ENCODE measurements at regions not wholly inside any gene's neighbourhood (a gene's known extent, or its start where the extent isn't known, plus 50 kb on each side); places are given as distances from the start of the nearest gene placed in this dataset.
A peak's percentile ranks its signal among the peaks of the same experiment; 100 is the strongest.
"Not testable (repeated sequence)": the region's sequence is repeated elsewhere in the genome, so short reads cannot be mapped to it uniquely, and the experiment has no call there.

DNA sequence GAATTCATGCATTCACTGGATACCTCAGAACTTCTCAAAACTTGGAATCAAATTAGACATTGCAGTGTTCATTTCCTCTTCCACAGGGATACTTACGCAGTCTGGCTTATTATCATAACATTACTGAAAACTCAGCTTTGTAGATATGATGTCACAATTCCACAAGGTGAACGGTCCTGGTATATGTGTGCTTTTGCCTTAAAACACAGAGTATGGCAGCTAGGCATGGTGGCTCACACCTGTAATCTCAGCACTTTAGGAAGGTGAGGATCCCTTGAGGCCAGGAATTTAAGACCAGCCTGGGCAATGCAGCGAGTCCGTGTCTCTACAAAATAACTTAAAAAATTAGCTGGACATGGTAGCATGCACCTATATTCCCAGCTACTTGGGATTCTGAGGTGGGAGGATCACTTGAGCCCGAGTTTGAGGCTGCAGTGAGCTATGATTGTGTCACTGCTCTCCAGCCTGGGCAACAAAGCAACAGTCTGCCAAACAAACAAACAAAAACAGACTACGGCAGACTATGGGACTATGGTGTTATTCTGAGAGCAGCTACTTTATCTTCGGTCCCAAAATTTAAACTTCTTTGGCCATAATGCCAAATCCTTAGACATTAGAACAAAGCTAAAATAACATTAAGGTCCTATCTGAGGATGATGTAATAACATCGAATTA, 1191.9 kb upstream of the SLC39A10 start:
- Histone ChIP-seq H3K9me3 (ENCODE audit: low read length) (no peaks in the 10 kb centered on the region), H3K4me2 (ENCODE audit: low read depth, low read length) (no peak overlapping the region), H3K79me2 (ENCODE audit: insufficient read depth, low read length) (no peaks in the 10 kb centered on the region), H3K27ac (ENCODE audit: extremely low read length, insufficient read depth, low read length) (no peak overlapping the region), H3K36me3 (replicated peaks in 1 of 2; ENCODE audit: control insufficient read depth in 1 of 2, insufficient read depth in 2 of 2, low read length in 2 of 2) (no peaks in the 10 kb centered on the region), H3K9ac (ENCODE audit: insufficient read depth, low read depth, low read length) (no peak overlapping the region), H2AFZ (ENCODE audit: low read length) (no peak overlapping the region), H3K27me3 (ENCODE audit: control insufficient read depth in 1 of 2, insufficient read depth in 2 of 2, low read length in 2 of 2) (no peaks in the 10 kb centered on the region; a peak in 1 of 5 replicates), H3K4me3 (replicated peaks in 1 of 3; ENCODE audit: insufficient read depth in 1 of 3, low read depth in 2 of 3, low read length in 3 of 3) (no peak overlapping the region), H3K4me1 (ENCODE audit: insufficient read depth, low read length) (no peaks in the 10 kb centered on the region), H4K20me1 (ENCODE audit: insufficient read depth, low read length) (no peaks in the 10 kb centered on the region)
- peak; percentile 36; the same call in 1 of the 3 replicates for ATAC-seq
- no peak for FAIRE-seq
- BruUV-seq (replicated peaks) = no TSS peak
- DNase-seq (ENCODE audit: low spot score) = no peak
- intact Hi-C loops (cut with micrococcal nuclease; ENCODE audit: unreplicated experiment) = no loop called here
- CTCF ChIA-PET (ENCODE audit: low intra/inter-chr PET ratio, low total read pairs) = no interaction called here
- no peak for TF ChIP-seq ZMAT3 (CRISPR knock-in tag; conservative IDR thresholded peaks at IDR 0.05)
- in situ Hi-C loops (cut with HindIII; ENCODE audit: extremely low pct_ligation_motif_present, low pct_unique_long_range_greater_than_20kb) = no loop called here
- POLR2A ChIA-PET = no interaction called here
- 46% methylated on average over 8 of the region's 8 CpGs for WGBS (ENCODE audit: low lambda C conversion rate)

GRCh38 chr2:194462883-194463282, 1194.1 kb upstream of the SLC39A10 start:
- POLR2A ChIA-PET; H3K79me2 ChIP-seq (ENCODE audit: insufficient read depth, low read length); H3K4me2 ChIP-seq (ENCODE audit: low read depth, low read length); H3K9ac ChIP-seq (ENCODE audit: insufficient read depth, low read depth, low read length); H3K4me1 ChIP-seq (ENCODE audit: insufficient read depth, low read length); ATAC-seq; DNase-seq (ENCODE audit: low spot score); CTCF ChIA-PET (ENCODE audit: low intra/inter-chr PET ratio, low total read pairs); H3K4me3 ChIP-seq (replicated peaks in 1 of 3; ENCODE audit: insufficient read depth in 1 of 3, low read depth in 2 of 3, low read length in 3 of 3); BruUV-seq (replicated peaks); H4K20me1 ChIP-seq (ENCODE audit: insufficient read depth, low read length); H3K9me3 ChIP-seq (ENCODE audit: low read length); H2AFZ ChIP-seq (ENCODE audit: low read length); FAIRE-seq; H3K27me3 ChIP-seq (ENCODE audit: control insufficient read depth in 1 of 2, insufficient read depth in 2 of 2, low read length in 2 of 2); intact Hi-C loops (cut with micrococcal nuclease; ENCODE audit: unreplicated experiment); H3K36me3 ChIP-seq (replicated peaks in 1 of 2; ENCODE audit: control insufficient read depth in 1 of 2, insufficient read depth in 2 of 2, low read length in 2 of 2); H3K27ac ChIP-seq (ENCODE audit: extremely low read length, insufficient read depth, low read length); in situ Hi-C loops (cut with HindIII; ENCODE audit: extremely low pct_ligation_motif_present, low pct_unique_long_range_greater_than_20kb): not testable (repeated sequence)
- WGBS (ENCODE audit: low lambda C conversion rate) = 34% methylated on average over 2 of the region's 2 CpGs

DNA sequence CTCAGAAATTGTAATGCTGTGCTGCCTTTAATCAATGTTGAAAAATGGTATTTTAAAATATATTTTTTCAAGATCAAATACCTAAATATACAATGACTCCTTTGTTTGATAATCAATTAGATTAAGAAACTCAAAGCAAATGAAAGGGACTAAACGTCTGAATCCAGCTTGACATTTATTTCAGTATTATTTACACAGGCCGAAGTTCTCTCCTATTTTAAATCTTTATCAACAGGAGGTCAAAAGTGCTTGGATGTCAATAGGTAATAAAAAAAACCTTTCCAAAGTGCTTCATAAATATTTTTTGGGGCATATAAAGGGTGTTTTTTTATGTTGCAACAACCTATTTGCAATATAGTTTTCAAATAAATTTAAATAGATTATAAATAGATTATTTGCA, 1201.7 kb upstream of the SLC39A10 start:
- BruUV-seq (replicated peaks) = no TSS peak
- ATAC-seq (no peak), DNase-seq (ENCODE audit: low spot score) (no peak), FAIRE-seq (no peak)
- intact Hi-C loops (cut with micrococcal nuclease; ENCODE audit: unreplicated experiment) (no loop called here), in situ Hi-C loops (cut with HindIII; ENCODE audit: extremely low pct_ligation_motif_present, low pct_unique_long_range_greater_than_20kb) (no loop called here)
- no peaks in the 10 kb centered on the region for H3K27me3 ChIP-seq (ENCODE audit: control insufficient read depth in 1 of 2, insufficient read depth in 2 of 2, low read length in 2 of 2)
- H3K9ac ChIP-seq (ENCODE audit: insufficient read depth, low read depth, low read length) = no peak overlapping the region
- ChIA-PET POLR2A (no interaction called here), CTCF (ENCODE audit: low intra/inter-chr PET ratio, low total read pairs) (no interaction called here)
- under 1% methylated on average over 2 of the region's 2 CpGs for WGBS (ENCODE audit: low lambda C conversion rate)
- TF ChIP-seq HBP1 (CRISPR knock-in tag; IDR thresholded peaks at IDR 0.05; ENCODE audit: low read depth) = no peak
- no peak for TF ChIP-seq MZF1 (CRISPR knock-in tag; IDR thresholded peaks at IDR 0.05; ENCODE audit: borderline replicate concordance)
- no peak for TF ChIP-seq SNAPC2 (CRISPR knock-in tag; IDR thresholded peaks at IDR 0.05)
- TF ChIP-seq HOXA5 (CRISPR knock-in tag; IDR thresholded peaks at IDR 0.05) = no peak
- TF ChIP-seq CENPT (CRISPR knock-in tag; IDR thresholded peaks at IDR 0.05; ENCODE audit: low read depth) = no peak
- H2AFZ ChIP-seq (ENCODE audit: low read length) = no peak overlapping the region
- H3K36me3 ChIP-seq (replicated peaks in 1 of 2; ENCODE audit: control insufficient read depth in 1 of 2, insufficient read depth in 2 of 2, low read length in 2 of 2) = no peaks in the 10 kb centered on the region
- H3K79me2 ChIP-seq (ENCODE audit: insufficient read depth, low read length) = no peaks in the 10 kb centered on the region
- no peak overlapping the region for H3K4me3 ChIP-seq (replicated peaks in 1 of 3; ENCODE audit: insufficient read depth in 1 of 3, low read depth in 2 of 3, low read length in 3 of 3)
- H4K20me1 ChIP-seq (ENCODE audit: insufficient read depth, low read length) = no peaks in the 10 kb centered on the region
- no peak overlapping the region for H3K4me2 ChIP-seq (ENCODE audit: low read depth, low read length)
- H3K27ac ChIP-seq (ENCODE audit: extremely low read length, insufficient read depth, low read length) = no peak overlapping the region
- no peaks in the 10 kb centered on the region for H3K4me1 ChIP-seq (ENCODE audit: insufficient read depth, low read length)
- H3K9me3 ChIP-seq (ENCODE audit: low read length) = no peaks in the 10 kb centered on the region
